Neuronal stem cell (in vitro differentiated cells): ENCODE measurements at regions not wholly inside any gene's neighbourhood (a gene's known extent, or its start where the extent isn't known, plus 50 kb on each side); places are given as distances from the start of the nearest gene placed in this dataset.

ENCODE experiments used
- DNase-seq: peaks from one replicate; pipeline ENCODE4 v3.0.0-alpha.2; 2013; ENCODE audit warnings: low spot score
- H2AFZ ChIP-seq: one replicate; pipeline ENCODE4 v1.6.1; 2013; ENCODE audit warnings: mild to moderate bottlenecking, low read length, inconsistent platforms
- H2AK5ac ChIP-seq: 2 replicates; pipeline ENCODE4 v1.6.1; 2013; ENCODE audit warnings: low read depth, mild to moderate bottlenecking, inconsistent platforms, low read length, moderate library complexity, mixed read lengths
- H2BK120ac ChIP-seq: 2 replicates; pipeline ENCODE4 v1.6.1; 2013; ENCODE audit warnings: low read depth, mild to moderate bottlenecking, inconsistent platforms, low read length, moderate library complexity, mixed read lengths
- H2BK12ac ChIP-seq: one replicate; pipeline ENCODE4 v1.6.1; 2013; ENCODE audit warnings: low read length, inconsistent platforms
- H2BK15ac ChIP-seq: 2 replicates; pipeline ENCODE4 v1.6.1; 2013; ENCODE audit warnings: mild to moderate bottlenecking, low read length, inconsistent platforms, mixed read lengths
- H2BK5ac ChIP-seq: one replicate; pipeline ENCODE4 v1.6.1; 2013; ENCODE audit warnings: inconsistent platforms, mild to moderate bottlenecking, low read length, moderate library complexity
- H3K14ac ChIP-seq: one replicate; pipeline ENCODE4 v1.6.1; 2013; ENCODE audit warnings: low read length, inconsistent platforms
- H3K18ac ChIP-seq: 2 replicates; pipeline ENCODE4 v1.6.1; 2013; ENCODE audit warnings: low read length, inconsistent platforms
- H3K23ac ChIP-seq: 2 replicates; pipeline ENCODE4 v1.6.1; 2013; ENCODE audit warnings: low read depth, mild to moderate bottlenecking, mixed read lengths, low read length, inconsistent platforms; ENCODE audit not compliant: poor library complexity
- H3K27ac ChIP-seq: replicated peaks from 3 replicates; pipeline ENCODE4 v1.5.1; 2013; ENCODE audit warnings: low read length, inconsistent platforms
- H3K27me3 ChIP-seq, 3 experiments: 2 replicates each; pipeline ENCODE4 v1.6.1; 2013; ENCODE audit warnings: low read length in 3 of 3, mild to moderate bottlenecking in 2 of 3, inconsistent platforms in 1 of 3, low read depth in 1 of 3, mixed read lengths in 1 of 3, moderate library complexity in 1 of 3; ENCODE audit not compliant: control insufficient read depth in 3 of 3, insufficient read depth in 3 of 3
- H3K36me3 ChIP-seq, 2 donors: replicated peaks in 1 of 2; 2 replicates each; pipeline ENCODE4 v1.6.1; 2013; ENCODE audit warnings: low read length in 2 of 2; ENCODE audit not compliant: control insufficient read depth in 2 of 2, insufficient read depth in 2 of 2
- H3K4ac ChIP-seq: 2 replicates; pipeline ENCODE4 v1.6.1; 2013; ENCODE audit warnings: inconsistent platforms, mild to moderate bottlenecking, low read length, moderate library complexity
- H3K4me1 ChIP-seq, 2 donors: 1 replicate in 1 of 2; 2 replicates in 1 of 2; pipeline ENCODE4 v1.6.1; 2013; ENCODE audit warnings: low read length in 2 of 2, low read depth in 1 of 2; ENCODE audit not compliant: control insufficient read depth in 2 of 2, insufficient read depth in 1 of 2
- H3K4me2 ChIP-seq: one replicate; pipeline ENCODE4 v1.6.1; 2013; ENCODE audit warnings: mild to moderate bottlenecking, low read length, inconsistent platforms; ENCODE audit not compliant: insufficient read depth, poor library complexity, severe bottlenecking
- H3K4me3 ChIP-seq, 2 donors: 2 replicates each; pipeline ENCODE4 v1.5.1; 2013; ENCODE audit warnings: low read length in 2 of 2, mild to moderate bottlenecking in 2 of 2, inconsistent platforms in 1 of 2, moderate library complexity in 1 of 2
- H3K79me1 ChIP-seq: one replicate; pipeline ENCODE4 v1.6.1; 2013; ENCODE audit warnings: low read depth, mild to moderate bottlenecking, inconsistent platforms, low read length, moderate library complexity
- H3K9ac ChIP-seq: one replicate; pipeline ENCODE4 v1.6.1; 2013; ENCODE audit warnings: mild to moderate bottlenecking, low read depth, low read length, inconsistent platforms; ENCODE audit not compliant: poor library complexity
- H3K9me3 ChIP-seq, 2 donors: replicated peaks in 1 of 2; 2 replicates each; pipeline versions ENCODE3 to v1.6.1; 2013; ENCODE audit warnings: low read length in 2 of 2, mild to moderate bottlenecking in 2 of 2, inconsistent platforms in 1 of 2, low read depth in 1 of 2, mixed read lengths in 1 of 2, moderate library complexity in 1 of 2; ENCODE audit not compliant: control insufficient read depth in 2 of 2, insufficient read depth in 1 of 2
- H4K8ac ChIP-seq: one replicate; pipeline ENCODE4 v1.6.1; 2013; ENCODE audit warnings: low read depth, mild to moderate bottlenecking, inconsistent platforms, low read length, moderate library complexity
- H4K91ac ChIP-seq: one replicate; pipeline ENCODE4 v1.6.1; 2013; ENCODE audit warnings: low read length, low read depth, mild to moderate bottlenecking, inconsistent platforms; ENCODE audit not compliant: poor library complexity
- WGBS, 2 donors: extraction: QIAGEN DNeasy Blood & Tissue Kit; methylation state at CpG; one replicate each; pipeline ENCODE4 v1.1.7; 2013; ENCODE audit warnings: missing lambda C conversion rate in 2 of 2, mixed read lengths in 1 of 2; ENCODE audit not compliant: insufficient read length in 2 of 2, insufficient replicate concordance in 1 of 2; ENCODE audit errors: extremely low coverage in 2 of 2; 5-methylcytosine and 5-hydroxymethylcytosine counted together

DNA sequence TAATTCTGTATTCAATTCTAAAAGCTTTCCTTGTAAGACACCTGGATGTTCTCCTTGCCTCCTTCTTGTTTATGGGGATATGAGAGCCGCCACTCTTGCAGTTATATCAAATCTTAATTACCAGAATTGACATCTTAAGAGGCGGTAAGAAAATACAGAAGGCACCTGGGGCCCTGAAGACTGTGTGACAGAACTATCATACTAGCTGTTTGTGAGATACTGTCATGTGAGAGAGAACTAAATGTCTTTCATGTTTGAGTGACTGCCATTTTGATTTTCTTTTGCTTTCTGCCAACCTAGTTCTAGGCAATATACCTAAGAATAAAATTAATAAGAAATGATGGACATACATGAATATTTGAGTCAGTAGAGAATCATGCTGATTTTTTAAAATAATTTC, 340.2 kb upstream of the SMIM31 start:
- Histone ChIP-seq H3K4me3 (no peak overlapping the region), H2BK15ac (no peak overlapping the region), H3K36me3 (no peaks in the 10 kb centered on the region), H4K91ac (no peak overlapping the region), H3K27ac (no peak overlapping the region), H3K23ac (no peak overlapping the region), H3K27me3 (no peaks in the 10 kb centered on the region), H3K9ac (no peak overlapping the region), H3K4me1 (no peaks in the 10 kb centered on the region), H2BK5ac (no peak overlapping the region), H3K4ac (no peak overlapping the region), H3K9me3 (peaks cover 0 to 2% of the 10 kb centered on the region in 2 donors), H3K79me1 (no peaks in the 10 kb centered on the region), H3K14ac (no peak overlapping the region), H2BK12ac (no peak overlapping the region), H3K4me2 (no peak overlapping the region), H2AFZ (no peak overlapping the region), H4K8ac (no peak overlapping the region), H2BK120ac (no peak overlapping the region), H3K18ac (no peak overlapping the region), H2AK5ac (no peak overlapping the region)
- DNase-seq: no peak
- WGBS, 2 donors: no CpG with 5 or more reads among the region's 2 CpGs

- no peak overlapping the region for H3K14ac ChIP-seq
- no peak overlapping the region for H3K4me3 ChIP-seq
- H3K18ac ChIP-seq: no peak overlapping the region
- no peak overlapping the region for H3K27ac ChIP-seq
- H3K4me2 ChIP-seq: no peak overlapping the region
- H3K79me1 ChIP-seq: no peaks in the 10 kb centered on the region
- no peaks in the 10 kb centered on the region for H3K4me1 ChIP-seq
- no peaks in the 10 kb centered on the region for H3K9me3 ChIP-seq
- H4K8ac ChIP-seq: no peak overlapping the region
- no CpG with 5 or more reads among the region's 1 CpG for WGBS, 2 donors
- H2AFZ ChIP-seq: no peak overlapping the region
- no peak overlapping the region for H2AK5ac ChIP-seq
- no peaks in the 10 kb centered on the region for H3K36me3 ChIP-seq
- H3K27me3 ChIP-seq: no peaks in the 10 kb centered on the region
- no peak overlapping the region for H2BK15ac ChIP-seq
- H4K91ac ChIP-seq: no peak overlapping the region
- H2BK12ac ChIP-seq: no peak overlapping the region
- H3K4ac ChIP-seq: no peak overlapping the region
- no peak overlapping the region for H2BK5ac ChIP-seq
- H3K23ac ChIP-seq: no peak overlapping the region
- no peak overlapping the region for H3K9ac ChIP-seq
- no peak overlapping the region for H2BK120ac ChIP-seq
- DNase-seq: no peak
Measured at GRCh38 chr4:164423819-164424218, 330.1 kb upstream of the SMIM31 start.

DNA sequence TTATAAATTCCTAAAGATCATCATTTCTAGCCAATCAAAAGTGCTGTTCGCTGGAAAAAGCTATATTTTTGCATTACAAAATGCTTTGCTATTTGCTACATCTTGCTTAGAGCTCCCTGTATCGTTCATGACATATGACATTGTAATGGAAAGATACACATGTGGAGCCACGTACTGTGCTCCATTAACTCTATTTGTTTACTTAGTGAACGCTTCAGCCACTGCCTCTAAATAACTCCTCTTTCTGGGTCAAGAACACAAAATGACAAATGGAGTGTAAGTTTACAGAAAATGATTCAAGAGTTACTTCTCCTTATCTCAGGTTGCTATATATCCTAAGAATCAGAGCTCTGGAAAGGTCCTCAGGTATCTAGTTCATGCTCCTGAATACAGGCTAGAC, 329.1 kb upstream of the SMIM31 start:
- Histone ChIP-seq H3K4me2 (no peak overlapping the region), H3K23ac (no peak overlapping the region), H3K27me3 (no peaks in the 10 kb centered on the region), H2BK5ac (no peak overlapping the region), H3K18ac (no peak overlapping the region), H4K8ac (no peak overlapping the region), H3K4ac (no peak overlapping the region), H3K9ac (no peak overlapping the region), H3K27ac (no peak overlapping the region), H3K36me3 (no peaks in the 10 kb centered on the region), H3K14ac (no peak overlapping the region), H2AFZ (no peak overlapping the region), H3K4me3 (no peak overlapping the region), H3K4me1 (no peaks in the 10 kb centered on the region), H3K79me1 (no peaks in the 10 kb centered on the region), H4K91ac (no peak overlapping the region), H2AK5ac (no peak overlapping the region), H2BK15ac (no peak overlapping the region), H3K9me3 (no peaks in the 10 kb centered on the region), H2BK12ac (no peak overlapping the region), H2BK120ac (no peak overlapping the region)
- DNase-seq: no peak
- no CpG with 5 or more reads among the region's 4 CpGs for WGBS, 2 donors

DNA sequence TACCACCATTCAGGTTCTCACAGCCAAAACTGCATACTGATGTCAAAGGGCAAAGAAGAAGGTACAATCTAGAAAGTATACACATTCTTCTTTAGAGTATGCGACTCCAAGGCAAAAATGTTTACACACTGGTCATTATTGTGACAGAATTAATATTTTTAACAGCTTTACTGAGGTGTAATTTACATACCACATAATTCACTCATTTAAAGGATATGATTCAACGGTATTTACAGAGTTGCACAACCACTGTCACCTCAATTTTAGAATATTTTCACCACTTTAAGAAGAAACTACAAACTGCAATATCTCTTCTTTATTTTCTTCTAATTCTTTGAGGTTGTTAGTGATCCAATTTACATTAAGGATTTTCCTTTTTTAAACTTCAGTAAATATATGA, 325.4 kb upstream of the SMIM31 start:
- Histone ChIP-seq H3K9me3 (no peaks in the 10 kb centered on the region), H3K18ac (no peak overlapping the region), H3K14ac (no peak overlapping the region), H2AFZ (no peak overlapping the region), H2BK5ac (no peak overlapping the region), H2BK120ac (no peak overlapping the region), H4K8ac (no peak overlapping the region), H3K36me3 (no peaks in the 10 kb centered on the region), H2BK15ac (no peak overlapping the region), H3K4ac (no peak overlapping the region), H3K4me1 (no peaks in the 10 kb centered on the region), H3K9ac (no peak overlapping the region), H3K79me1 (no peaks in the 10 kb centered on the region), H3K4me2 (no peak overlapping the region), H3K23ac (no peak overlapping the region), H2AK5ac (no peak overlapping the region), H3K27me3 (no peaks in the 10 kb centered on the region), H3K27ac (no peak overlapping the region), H3K4me3 (no peak overlapping the region), H2BK12ac (no peak overlapping the region), H4K91ac (no peak overlapping the region)
- no peak for DNase-seq
- WGBS, 2 donors: no CpG with 5 or more reads among the region's 2 CpGs
